GM23248 (cell line): ENCODE measurements at regions not wholly inside any gene's neighbourhood (a gene's known extent, or its start where the extent isn't known, plus 50 kb on each side); places are given as distances from the start of the nearest gene placed in this dataset.

Source experiments
- DNase-seq: peaks from one replicate; pipeline ENCODE4 v3.0.0-alpha.2; 2015
- H2AFZ ChIP-seq: fragments of 200-600 bp; sonication (generic); 2 replicates; pipeline ENCODE4 v1.6.1; 2016; ENCODE audit warnings: antibody characterized with exemption
- H3F3A ChIP-seq: fragments of 200-600 bp; sonication (generic); 2 replicates; pipeline ENCODE4 v1.6.1; 2016; ENCODE audit warnings: mild to moderate bottlenecking, antibody characterized with exemption, mixed run types; ENCODE audit not compliant: insufficient read depth
- H3K27ac ChIP-seq: fragments of 200-600 bp; sonication (generic); 2 replicates; pipeline ENCODE4 v1.5.1; 2016; ENCODE audit warnings: mild to moderate bottlenecking
- H3K27me3 ChIP-seq: fragments of 200-600 bp; sonication (generic); replicated peaks from 2 replicates; pipeline ENCODE4 v1.6.1; 2016; ENCODE audit warnings: mild to moderate bottlenecking; ENCODE audit not compliant: insufficient read depth
- H3K36me3 ChIP-seq: fragments of 200-600 bp; sonication (generic); 2 replicates; pipeline ENCODE4 v1.6.1; 2016; ENCODE audit warnings: low read depth, mild to moderate bottlenecking
- H3K4me1 ChIP-seq: fragments of 200-600 bp; sonication (generic); 2 replicates; pipeline ENCODE4 v1.6.1; 2016; ENCODE audit warnings: mild to moderate bottlenecking; ENCODE audit not compliant: insufficient read depth
- H3K4me2 ChIP-seq: fragments of 200-600 bp; sonication (generic); one replicate; pipeline ENCODE4 v1.6.1; 2016; ENCODE audit warnings: mild to moderate bottlenecking; ENCODE audit not compliant: unreplicated experiment
- H3K4me3 ChIP-seq: fragments of 200-600 bp; sonication (generic); 2 replicates; pipeline ENCODE4 v1.5.1; 2016; ENCODE audit warnings: mild to moderate bottlenecking
- H3K79me2 ChIP-seq: fragments of 200-600 bp; sonication (generic); 2 replicates; pipeline ENCODE4 v1.6.1; 2016; ENCODE audit warnings: mild to moderate bottlenecking; ENCODE audit not compliant: insufficient read depth
- H3K9ac ChIP-seq: fragments of 200-600 bp; sonication (generic); 2 replicates; pipeline ENCODE4 v1.6.1; 2016; ENCODE audit warnings: mild to moderate bottlenecking
- H3K9me2 ChIP-seq: fragments of 200-600 bp; sonication (generic); 2 replicates; pipeline ENCODE4 v1.6.1; 2016; ENCODE audit warnings: mixed run types, mild to moderate bottlenecking, moderate library complexity; ENCODE audit not compliant: insufficient read depth
- H3K9me3 ChIP-seq: fragments of 200-600 bp; sonication (generic); one replicate; pipeline ENCODE4 v1.6.1; 2017; ENCODE audit warnings: low read depth
- H4K20me1 ChIP-seq: fragments of 200-600 bp; sonication (generic); 2 replicates; pipeline ENCODE4 v1.6.0; 2016; ENCODE audit not compliant: insufficient read depth
- EZH2 ChIP-seq: fragments of 200-600 bp; sonication (generic); IDR thresholded peaks from 2 replicates; pipeline ENCODE4 v1.6.1; 2018; ENCODE audit warnings: antibody characterized with exemption, mild to moderate bottlenecking; ENCODE audit not compliant: insufficient read depth, poor library complexity, severe bottlenecking
- EZH2phosphoT487 ChIP-seq: fragments of 200-600 bp; sonication (generic); IDR thresholded peaks from 2 replicates; pipeline ENCODE4 v1.6.1; 2018; ENCODE audit warnings: antibody characterized with exemption, moderate library complexity, mild to moderate bottlenecking, low read depth; ENCODE audit not compliant: insufficient read depth
- WGBS, 2 experiments: methylation state at CpG; one replicate each; pipeline ENCODE4 v1.1.6; 2015 to 2017; ENCODE audit warnings: low lambda C conversion rate in 2 of 2, low coverage in 1 of 2; ENCODE audit errors: missing lambda C conversion rate in 2 of 2; 5-methylcytosine and 5-hydroxymethylcytosine counted together
- in situ Hi-C: fragments of 300-500 bp; cut with MboI; formaldehyde crosslinking; loops from 2 replicates; pipeline ENCODE4 v1.15.0; 2020

DNA sequence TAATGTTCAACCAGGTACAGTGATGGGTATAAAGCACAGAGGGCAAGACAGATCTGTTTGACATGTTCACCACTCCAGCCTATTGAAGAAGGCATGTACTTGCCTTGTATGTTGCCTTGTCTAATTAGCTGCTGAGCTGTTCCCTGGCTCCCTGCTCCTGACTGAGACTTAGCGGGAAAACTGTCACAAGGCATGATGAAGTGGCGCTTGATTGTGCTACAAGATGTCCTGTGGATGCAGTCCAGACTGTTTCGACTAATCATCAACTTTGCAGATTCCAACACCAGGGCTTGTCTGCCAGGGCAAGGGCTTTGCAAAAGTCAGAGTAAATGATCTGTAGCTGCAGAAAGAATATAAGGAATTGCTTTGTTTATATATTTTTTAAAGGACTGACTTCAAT is 136.2 kb upstream of the NRBF2 start:
- H3K9ac ChIP-seq, result no peak overlapping the region
- no peaks in the 10 kb centered on the region for H3K9me2 ChIP-seq
- H3K4me1 ChIP-seq, result peaks cover 14% of the 10 kb centered on the region
- TF ChIP-seq EZH2, result no peak
- TF ChIP-seq EZH2phosphoT487, result no peak
- H3K4me2 ChIP-seq, result no peak overlapping the region
- in situ Hi-C loops, result no loop called here
- no peak overlapping the region for H2AFZ ChIP-seq
- H3K4me3 ChIP-seq, result no peak overlapping the region
- peaks cover 20% of the 10 kb centered on the region; the same call in 1 of the 2 replicates for H3F3A ChIP-seq
- H3K9me3 ChIP-seq, result no peaks in the 10 kb centered on the region
- no peaks in the 10 kb centered on the region for H4K20me1 ChIP-seq
- no peaks in the 10 kb centered on the region for H3K27me3 ChIP-seq
- H3K27ac ChIP-seq, result no peak overlapping the region
- 46 to 54% methylated on average over 3 of the region's 3 CpGs for WGBS, 2 experiments
- no peak for DNase-seq
- H3K36me3 ChIP-seq, result no peaks in the 10 kb centered on the region
- H3K79me2 ChIP-seq, result no peaks in the 10 kb centered on the region

- H3K9me3 ChIP-seq, result no peaks in the 10 kb centered on the region
- H2AFZ ChIP-seq, result no peak overlapping the region
- H3K4me1 ChIP-seq, result peaks cover 16% of the 10 kb centered on the region
- in situ Hi-C loops, result no loop called here
- DNase-seq, result no peak
- H3K36me3 ChIP-seq, result no peaks in the 10 kb centered on the region
- no peak overlapping the region for H3K27ac ChIP-seq
- H3K27me3 ChIP-seq, result no peaks in the 10 kb centered on the region
- H3F3A ChIP-seq, result peaks cover 20% of the 10 kb centered on the region; the same call in 1 of the 2 replicates
- H3K9ac ChIP-seq, result no peak overlapping the region
- no peak overlapping the region for H3K4me3 ChIP-seq
- H3K9me2 ChIP-seq, result no peaks in the 10 kb centered on the region
- no peak overlapping the region for H3K4me2 ChIP-seq
- TF ChIP-seq EZH2, result no peak
- TF ChIP-seq EZH2phosphoT487, result no peak
- H4K20me1 ChIP-seq, result no peaks in the 10 kb centered on the region
- WGBS, 2 experiments, result 75 to 76% methylated on average over 1 of the region's 1 CpG
- H3K79me2 ChIP-seq, result no peaks in the 10 kb centered on the region
These were observed 136.6 kb upstream of the NRBF2 start for GRCh38 chr10:62996516-62996915.

GRCh38 chr10:62993121-62993520 is 140.0 kb upstream of the NRBF2 start:
- Histone ChIP-seq H3K79me2 (no peaks in the 10 kb centered on the region), H3K36me3 (no peaks in the 10 kb centered on the region), H3K4me1 (peaks cover 16% of the 10 kb centered on the region), H3K9ac (no peak overlapping the region), H3K4me2 (no peak overlapping the region), H3K9me2 (no peaks in the 10 kb centered on the region), H3K27ac (no peak overlapping the region), H4K20me1 (no peaks in the 10 kb centered on the region), H2AFZ (no peak overlapping the region), H3K4me3 (no peak overlapping the region), H3F3A (peaks cover 20% of the 10 kb centered on the region; the same call in 1 of the 2 replicates), H3K9me3 (no peaks in the 10 kb centered on the region), H3K27me3 (no peaks in the 10 kb centered on the region)
- in situ Hi-C loops, result no loop called here
- peak; percentile 3 for DNase-seq
- no peak for TF ChIP-seq EZH2
- no peak for TF ChIP-seq EZH2phosphoT487

DNA sequence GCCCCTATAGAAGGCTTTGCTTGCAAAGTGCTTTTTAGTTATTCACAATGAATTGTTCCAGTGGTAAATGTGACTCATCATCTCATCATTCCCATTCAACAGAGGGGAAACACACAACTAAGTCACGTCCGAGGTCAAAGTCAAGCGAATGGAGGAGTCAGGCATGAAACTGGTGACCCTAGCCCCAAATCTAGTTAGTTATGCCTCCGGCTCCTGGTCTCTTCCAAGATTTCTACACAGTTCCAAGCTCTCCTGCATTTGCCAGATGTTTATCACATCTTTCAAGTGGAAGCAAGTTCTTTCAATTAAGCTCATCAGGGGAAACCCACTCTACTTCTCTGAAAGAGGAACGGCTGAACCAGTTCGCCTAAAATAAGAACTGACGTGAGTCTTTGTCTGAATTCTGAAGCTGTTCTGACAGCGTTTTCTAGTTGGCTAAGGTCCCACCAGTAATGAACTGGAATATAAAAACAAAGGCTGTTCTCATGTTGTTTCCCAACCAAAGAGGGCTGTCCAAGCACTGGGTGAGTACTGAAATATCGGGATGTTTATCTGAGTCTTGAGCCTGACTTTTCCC is 140.9 kb upstream of the NRBF2 start:
- H4K20me1 ChIP-seq, result no peaks in the 10 kb centered on the region
- H3K9me3 ChIP-seq, result no peaks in the 10 kb centered on the region
- no peak overlapping the region for H3K9ac ChIP-seq
- no peak overlapping the region for H3K27ac ChIP-seq
- peaks cover 16% of the 10 kb centered on the region for H3K4me1 ChIP-seq
- no peaks in the 10 kb centered on the region for H3K27me3 ChIP-seq
- peaks cover 20% of the 10 kb centered on the region; the same call in 1 of the 2 replicates for H3F3A ChIP-seq
- no peak overlapping the region for H2AFZ ChIP-seq
- no peak for TF ChIP-seq EZH2
- TF ChIP-seq EZH2phosphoT487, result no peak
- no peaks in the 10 kb centered on the region for H3K9me2 ChIP-seq
- 63 to 65% methylated on average over 9 of the region's 9 CpGs for WGBS, 2 experiments
- no peak overlapping the region for H3K4me3 ChIP-seq
- in situ Hi-C loops, result no loop called here
- H3K4me2 ChIP-seq, result no peak overlapping the region
- peak; percentile 47 for DNase-seq
- no peaks in the 10 kb centered on the region for H3K79me2 ChIP-seq
- H3K36me3 ChIP-seq, result no peaks in the 10 kb centered on the region

- H3K9me3 ChIP-seq, result no peaks in the 10 kb centered on the region
- H3K79me2 ChIP-seq, result no peaks in the 10 kb centered on the region
- no peaks in the 10 kb centered on the region for H3K27me3 ChIP-seq
- peaks cover 12% of the 10 kb centered on the region; the same call in 1 of the 2 replicates for H3F3A ChIP-seq
- no peaks in the 10 kb centered on the region for H3K9me2 ChIP-seq
- H3K4me2 ChIP-seq, result no peak overlapping the region
- H3K9ac ChIP-seq, result no peak overlapping the region
- in situ Hi-C loops, result no loop called here
- H3K36me3 ChIP-seq, result no peaks in the 10 kb centered on the region
- H3K4me1 ChIP-seq, result peaks cover 6% of the 10 kb centered on the region
- H4K20me1 ChIP-seq, result no peaks in the 10 kb centered on the region
- WGBS, 2 experiments, result 63 to 71% methylated on average over 1 of the region's 1 CpG
- H3K4me3 ChIP-seq, result no peak overlapping the region
- TF ChIP-seq EZH2phosphoT487 (no peak), EZH2 (no peak)
- DNase-seq, result peak; percentile 55
- H3K27ac ChIP-seq, result no peak overlapping the region
- H2AFZ ChIP-seq, result no peak overlapping the region
These were observed 143.0 kb upstream of the NRBF2 start for GRCh38 chr10:62990126-62990525.
